HCT116 (cell line): ENCODE measurements at regions not wholly inside any gene's neighbourhood (a gene's known extent, or its start where the extent isn't known, plus 50 kb on each side); places are given as distances from the start of the nearest gene placed in this dataset.

Experiments used
- ATAC-seq: fragments of 200-7000 bp; cut with Tn5 transposase; 2 replicates; pipeline ENCODE4 v1.9.1; 2020; ENCODE audit warnings: mild to moderate bottlenecking, moderate library complexity
- BruUV-seq: library from RNA; stranded (reverse); fragments of 400-500 nt; replicated peaks from 2 replicates; lab custom pipeline; 2021; lab: Mats Ljungman, UMichigan
- CTCF ChIA-PET: fragments of 300-600 bp; sonication (Branson Sonifier 250); formaldehyde crosslinking; loops from one replicate; lab custom pipeline; 2021; ENCODE audit warnings: antibody characterized with exemption; lab: Charles Lee
- POLR2A ChIA-PET: fragments of 300-600, 350-600 bp; sonication (Branson Sonifier 250); formaldehyde crosslinking; loops from one replicate; lab custom pipeline; 2021; ENCODE audit warnings: antibody characterized with exemption; lab: Charles Lee
- RAD21 ChIA-PET, 2 experiments: fragments of 300-600 bp; sonication (Branson Sonifier 250); formaldehyde crosslinking; loops; one replicate each; lab custom pipeline; 2023; ENCODE audit warnings: low total read pairs in 2 of 2; ENCODE audit not compliant: uncharacterized antibody in 2 of 2, unreplicated experiment in 2 of 2, low non-redundant PET in 1 of 2; lab: Charles Lee
- DNase-seq: peaks from one replicate; pipeline ENCODE4 v3.0.0-alpha.2; 2010; ENCODE audit warnings: low read depth, low spot score
- H2AFZ ChIP-seq: fragments of 200-600 bp; shearing (Covaris generic), sonication (generic); 2 replicates; pipeline ENCODE4 v1.6.1; 2017; ENCODE audit warnings: low read depth, mixed run types, mixed read lengths, antibody characterized with exemption, low read length; ENCODE audit not compliant: poor library complexity, severe bottlenecking
- H3K27ac ChIP-seq: 2 replicates; pipeline ENCODE4 v1.5.1; 2012; ENCODE audit warnings: low read depth, low read length
- H3K27me3 ChIP-seq: fragments of 200-600 bp; sonication (generic); 2 replicates; pipeline ENCODE4 v1.6.1; 2016; ENCODE audit warnings: mixed run types, low read length, mixed read lengths; ENCODE audit not compliant: insufficient read depth
- H3K36me3 ChIP-seq, 2 experiments: fragments of 200-500 bp in 1 of 2; fragments of 200-600 bp in 1 of 2; sonication (Bioruptor generic) in 1 of 2; sonication (generic) in 1 of 2; 2 replicates each; pipeline versions ENCODE4 v1.5.1 to v1.6.1; 2014 to 2016; ENCODE audit warnings: low read length in 2 of 2, inconsistent platforms in 1 of 2, mixed read lengths in 1 of 2, mixed run types in 1 of 2; ENCODE audit not compliant: insufficient read depth in 2 of 2, control insufficient read depth in 1 of 2
- H3K4me1 ChIP-seq, 2 experiments: fragments of 200-600 bp in 1 of 2; sonication (generic) in 1 of 2; 2 replicates each; pipeline versions ENCODE4 v1.5.1 to v1.6.1; 2012 to 2017; ENCODE audit warnings: low read length in 2 of 2, inconsistent platforms in 1 of 2, mild to moderate bottlenecking in 1 of 2, mixed read lengths in 1 of 2, mixed run types in 1 of 2, moderate library complexity in 1 of 2; ENCODE audit not compliant: insufficient read depth in 2 of 2, control insufficient read depth in 1 of 2
- H3K4me2 ChIP-seq: fragments of 200-600 bp; sonication (generic); 2 replicates; pipeline ENCODE4 v1.6.1; 2017; ENCODE audit warnings: mixed run types, low read length, mixed read lengths
- H3K4me3 ChIP-seq, 2 experiments: fragments of 200-600 bp in 1 of 2; sonication (generic) in 1 of 2; replicated peaks in 1 of 2; 2 replicates each; pipeline ENCODE4 v1.5.1; 2011 to 2016; ENCODE audit warnings: low read length in 2 of 2, control low read depth in 1 of 2, low read depth in 1 of 2, mild to moderate bottlenecking in 1 of 2, mixed read lengths in 1 of 2, mixed run types in 1 of 2
- H3K79me2 ChIP-seq: fragments of 200-600 bp; sonication (generic); 2 replicates; pipeline ENCODE4 v1.6.1; 2017; ENCODE audit warnings: mild to moderate bottlenecking, mixed run types, low read length, moderate library complexity, mixed read lengths; ENCODE audit not compliant: insufficient read depth
- H3K9ac ChIP-seq: fragments of 200-600 bp; sonication (generic); 2 replicates; pipeline ENCODE4 v1.6.1; 2016; ENCODE audit warnings: low read length, mixed read lengths
- H3K9me2 ChIP-seq: fragments of 200-600 bp; sonication (generic), shearing (Covaris generic); 2 replicates; pipeline ENCODE4 v1.6.1; 2017; ENCODE audit warnings: mixed run types, mild to moderate bottlenecking, moderate library complexity; ENCODE audit not compliant: insufficient read depth
- H3K9me3 ChIP-seq, 2 experiments: fragments of 200-500 bp in 1 of 2; fragments of 200-600 bp in 1 of 2; sonication (Bioruptor generic) in 1 of 2; sonication (generic) in 1 of 2; 2 replicates each; pipeline ENCODE4 v1.6.1; 2014 to 2017; ENCODE audit warnings: low read length in 2 of 2, mixed read lengths in 2 of 2, inconsistent platforms in 1 of 2, low read depth in 1 of 2, mild to moderate bottlenecking in 1 of 2, mixed run types in 1 of 2, moderate library complexity in 1 of 2; ENCODE audit not compliant: control insufficient read depth in 1 of 2, insufficient read depth in 1 of 2
- H4K20me1 ChIP-seq: fragments of 200-600 bp; sonication (generic), shearing (Covaris generic); 2 replicates; pipeline ENCODE4 v1.6.1; 2017; ENCODE audit warnings: mixed run types, mild to moderate bottlenecking, moderate library complexity; ENCODE audit not compliant: insufficient read depth
- ATF3 ChIP-seq: IDR thresholded peaks from 2 replicates; pipeline ENCODE4 v1.6.1; 2012
- CBX3 ChIP-seq: IDR thresholded peaks from 2 replicates; pipeline ENCODE4 v1.6.1; 2012; ENCODE audit warnings: low read depth
- CTCF ChIP-seq, 3 experiments: fragments of 200-600 bp in 1 of 3; sonication (generic) in 1 of 3; IDR thresholded peaks in 2 of 3; conservative IDR thresholded peaks in 1 of 3; 2 replicates each; pipeline ENCODE4 v1.5.1; 2012 to 2017; ENCODE audit warnings: low read depth in 2 of 3, low read length in 2 of 3, antibody characterized with exemption in 1 of 3, borderline replicate concordance in 1 of 3, control low read depth in 1 of 3, mild to moderate bottlenecking in 1 of 3, mixed read lengths in 1 of 3, mixed run types in 1 of 3, moderate library complexity in 1 of 3; ENCODE audit not compliant: insufficient read depth in 1 of 3
- EGR1 ChIP-seq: IDR thresholded peaks from 2 replicates; pipeline ENCODE4 v1.6.1; 2012; ENCODE audit warnings: low read depth
- ELF1 ChIP-seq: IDR thresholded peaks from 2 replicates; pipeline ENCODE4 v1.6.1; 2012; ENCODE audit warnings: low read depth, borderline replicate concordance
- EZH2 ChIP-seq: fragments of 200-600 bp; sonication (generic); IDR thresholded peaks from 2 replicates; pipeline ENCODE4 v1.6.1; 2017; ENCODE audit warnings: antibody characterized with exemption, mixed run types
- EZH2phosphoT487 ChIP-seq: fragments of 200-600 bp; IDR thresholded peaks from 2 replicates; pipeline ENCODE4 v1.6.1; 2018; ENCODE audit warnings: antibody characterized with exemption, borderline replicate concordance
- JUND ChIP-seq: IDR thresholded peaks from 2 replicates; pipeline ENCODE4 v1.6.1; 2012
- MAX ChIP-seq: IDR thresholded peaks from 2 replicates; pipeline ENCODE4 v1.6.1; 2012
- SIN3A ChIP-seq: IDR thresholded peaks from 2 replicates; pipeline ENCODE4 v1.6.1; 2012; ENCODE audit warnings: low read depth
- SP1 ChIP-seq: IDR thresholded peaks from 2 replicates; pipeline ENCODE4 v1.6.1; 2012; ENCODE audit warnings: low read depth
- YY1 ChIP-seq: IDR thresholded peaks from 2 replicates; pipeline ENCODE4 v1.6.1; 2011; ENCODE audit warnings: low read length, low read depth, moderate library complexity, mild to moderate bottlenecking; ENCODE audit not compliant: insufficient replicate concordance; ENCODE audit errors: extremely low read depth
- ZFX ChIP-seq: fragments of 450-650 bp; IDR thresholded peaks from 2 replicates; pipeline ENCODE4 v1.6.1; 2017
- ZNF274 ChIP-seq: fragments of 200-500 bp; sonication (Bioruptor generic); IDR thresholded peaks from 2 replicates; pipeline ENCODE4 v1.6.1; 2014; ENCODE audit warnings: mild to moderate bottlenecking, low read depth, low read length, inconsistent platforms
- intact Hi-C: fragments of 100-400 bp; cut with micrococcal nuclease; formaldehyde crosslinking; loops from 2 replicates; pipeline ENCODE4 v1.10.0; 2022

- ChIA-PET CTCF (no interaction called here), POLR2A (no interaction called here), RAD21 (no interaction called here)
- no peaks in the 10 kb centered on the region for H3K36me3 ChIP-seq
- H3K9ac ChIP-seq, result no peak overlapping the region
- no peak for ATAC-seq
- H3K79me2 ChIP-seq, result no peaks in the 10 kb centered on the region
- BruUV-seq, result no TSS peak
- no peaks in the 10 kb centered on the region for H3K4me1 ChIP-seq
- no peaks in the 10 kb centered on the region for H3K9me2 ChIP-seq
- H4K20me1 ChIP-seq, result no peaks in the 10 kb centered on the region
- H2AFZ ChIP-seq, result no peak overlapping the region
- H3K27me3 ChIP-seq, result no peaks in the 10 kb centered on the region
- intact Hi-C loops, result no loop called here
- no peak overlapping the region for H3K4me2 ChIP-seq
- H3K27ac ChIP-seq, result no peak overlapping the region
- no peak overlapping the region for H3K4me3 ChIP-seq
- no peaks in the 10 kb centered on the region for H3K9me3 ChIP-seq
- TF ChIP-seq SP1 (no peak), CBX3 (no peak), YY1 (no peak), ATF3 (no peak), ELF1 (no peak), MAX (no peak), SIN3A (no peak), EGR1 (no peak), JUND (no peak), EZH2phosphoT487 (no peak), ZNF274 (no peak), EZH2 (no peak), CTCF (IDR thresholded peaks at IDR 0.05 in 2 of 3, conservative IDR thresholded peaks at IDR 0.05 in 1 of 3; ENCODE audit: borderline replicate concordance in 1 of 3, insufficient read depth in 1 of 3, low read depth in 2 of 3, low read length in 2 of 3) (no peak), ZFX (no peak)
- no peak for DNase-seq
Observed at GRCh38 chr7:51539840-51540239, 223.2 kb upstream of the COBL start.
